Prostate gland (tissue), 2 donors: ENCODE measurements at regions not wholly inside any gene's neighbourhood (a gene's known extent, or its start where the extent isn't known, plus 50 kb on each side); places are given as distances from the start of the nearest gene placed in this dataset.

Experiments
- POLR2A ChIP-seq: fragments of 450-650 bp; IDR thresholded peaks from one replicate; pipeline ENCODE4 v1.6.1; 2016; ENCODE audit warnings: antibody characterized with exemption, mild to moderate bottlenecking
- TF ChIP-seq, protein P1 (sequence below), 4 experiments: fragments of 200-600 bp in 2 of 4; fragments of 450-650 bp in 2 of 4; sonication (generic) in 2 of 4; IDR thresholded peaks; 1 replicate in 3 of 4; 2 replicates in 1 of 4; pipeline ENCODE4 v1.5.1; 2016 to 2019; ENCODE audit warnings: antibody characterized with exemption in 4 of 4, mild to moderate bottlenecking in 2 of 4, moderate library complexity in 2 of 4

- TF ChIP-seq, protein P1, sequence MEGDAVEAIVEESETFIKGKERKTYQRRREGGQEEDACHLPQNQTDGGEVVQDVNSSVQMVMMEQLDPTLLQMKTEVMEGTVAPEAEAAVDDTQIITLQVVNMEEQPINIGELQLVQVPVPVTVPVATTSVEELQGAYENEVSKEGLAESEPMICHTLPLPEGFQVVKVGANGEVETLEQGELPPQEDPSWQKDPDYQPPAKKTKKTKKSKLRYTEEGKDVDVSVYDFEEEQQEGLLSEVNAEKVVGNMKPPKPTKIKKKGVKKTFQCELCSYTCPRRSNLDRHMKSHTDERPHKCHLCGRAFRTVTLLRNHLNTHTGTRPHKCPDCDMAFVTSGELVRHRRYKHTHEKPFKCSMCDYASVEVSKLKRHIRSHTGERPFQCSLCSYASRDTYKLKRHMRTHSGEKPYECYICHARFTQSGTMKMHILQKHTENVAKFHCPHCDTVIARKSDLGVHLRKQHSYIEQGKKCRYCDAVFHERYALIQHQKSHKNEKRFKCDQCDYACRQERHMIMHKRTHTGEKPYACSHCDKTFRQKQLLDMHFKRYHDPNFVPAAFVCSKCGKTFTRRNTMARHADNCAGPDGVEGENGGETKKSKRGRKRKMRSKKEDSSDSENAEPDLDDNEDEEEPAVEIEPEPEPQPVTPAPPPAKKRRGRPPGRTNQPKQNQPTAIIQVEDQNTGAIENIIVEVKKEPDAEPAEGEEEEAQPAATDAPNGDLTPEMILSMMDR (IDR thresholded peaks at IDR 0.05): no peak
- TF ChIP-seq POLR2A: no peak
These were observed 951.9 kb upstream of the SLITRK1 start for GRCh38 chr13:84834201-84834600.
